A549 (cell line): ENCODE measurements at regions not wholly inside any gene's neighbourhood (a gene's known extent, or its start where the extent isn't known, plus 50 kb on each side); places are given as distances from the start of the nearest gene placed in this dataset.

ENCODE experiments used
- ATAC-seq, 2 experiments: fragments of 200-7000 bp in 1 of 2; fragments of >200 bp in 1 of 2; cut with Nextera tagmentation in 1 of 2; cut with Tn5 transposase in 1 of 2; 3 replicates each; pipeline versions ENCODE4 v1.8.0 to v1.9.1; 2018 to 2020; ENCODE audit warnings: mild to moderate bottlenecking in 1 of 2, moderate library complexity in 1 of 2
- CTCF ChIA-PET: fragments of 300-600 bp; sonication (Branson Sonifier 250); formaldehyde crosslinking; extraction: SDS; loops from one replicate; lab custom pipeline; 2021; ENCODE audit warnings: antibody characterized with exemption, inconsistent platforms; lab: Yijun Ruan, JAX
- POLR2A ChIA-PET: fragments of 350-600 bp; formaldehyde crosslinking; extraction: SDS; loops from one replicate; lab custom pipeline; 2021; ENCODE audit warnings: antibody characterized with exemption, inconsistent platforms; lab: Yijun Ruan, JAX
- DNase-seq, 2 experiments: peaks; one replicate each; pipeline versions ENCODE4 v3.0.0 to v3.0.0-alpha.2; 2011 to 2016; ENCODE audit warnings: low read depth in 1 of 2, low spot score in 1 of 2
- FAIRE-seq: peaks from 2 replicates; lab custom pipeline; 2011; peaks lifted over from hg19 to GRCh38; lab: Jason Lieb, UNC
- H3K27ac ChIP-seq, 2 experiments: fragments of >200 bp; sonication (Bioruptor Twin); formaldehyde crosslinking; 3 replicates each; pipeline ENCODE4 v1.5.1; 2016 to 2017
- H3K4me1 ChIP-seq: fragments of >200 bp; sonication (Bioruptor Twin); formaldehyde crosslinking; 3 replicates; pipeline ENCODE4 v1.6.1; 2016
- H3K4me2 ChIP-seq: fragments of >200 bp; sonication (Bioruptor Twin); formaldehyde crosslinking; 3 replicates; pipeline ENCODE4 v1.6.1; 2016
- H3K4me3 ChIP-seq: fragments of >200 bp; sonication (Bioruptor Twin); formaldehyde crosslinking; 3 replicates; pipeline ENCODE4 v1.5.1; 2016
- H3K9me3 ChIP-seq: fragments of >200 bp; sonication (Bioruptor Twin); formaldehyde crosslinking; 3 replicates; pipeline ENCODE4 v1.6.1; 2016
- CBX2 ChIP-seq: fragments of 200-600 bp; sonication (generic); IDR thresholded peaks from 2 replicates; pipeline ENCODE4 v1.6.1; 2016; ENCODE audit warnings: low read depth, mild to moderate bottlenecking, borderline replicate concordance
- CBX8 ChIP-seq: fragments of 200-600 bp; sonication (generic); IDR thresholded peaks from 2 replicates; pipeline ENCODE4 v1.6.1; 2016
- CEBPB ChIP-seq, 2 experiments: fragments of >200 bp in 1 of 2; sonication (Bioruptor Twin) in 1 of 2; formaldehyde crosslinking in 1 of 2; IDR thresholded peaks; 2 replicates each; pipeline ENCODE4 v1.6.1; 2012 to 2016
- CHD4 ChIP-seq: fragments of 200-600 bp; sonication (generic); IDR thresholded peaks from 2 replicates; pipeline ENCODE4 v1.6.1; 2016; ENCODE audit warnings: antibody characterized with exemption, mild to moderate bottlenecking, borderline replicate concordance
- EHMT2 ChIP-seq: fragments of 200-600 bp; sonication (generic); IDR thresholded peaks from 2 replicates; pipeline ENCODE4 v1.6.1; 2016; ENCODE audit warnings: antibody characterized with exemption, low read depth, mild to moderate bottlenecking, moderate library complexity
- HDAC2 ChIP-seq: fragments of 200-600 bp; sonication (generic); IDR thresholded peaks from 2 replicates; pipeline ENCODE4 v1.6.1; 2016
- HEYL ChIP-seq: fragments of 250-450 bp; sonication (Bioruptor Pico); IDR thresholded peaks from 2 replicates; pipeline ENCODE4 v1.8.0; 2021; ENCODE audit warnings: mild to moderate bottlenecking, moderate library complexity
- KDM1A ChIP-seq: fragments of 200-600 bp; sonication (generic); IDR thresholded peaks from 2 replicates; pipeline ENCODE4 v1.6.1; 2016; ENCODE audit warnings: low read depth, mild to moderate bottlenecking
- MAFK ChIP-seq: fragments of 450-650 bp; IDR thresholded peaks from 2 replicates; pipeline ENCODE4 v1.6.1; 2014; ENCODE audit not compliant: partially characterized antibody
- NPAS2 ChIP-seq: fragments of 250-450 bp; sonication (Bioruptor Pico); IDR thresholded peaks from 2 replicates; pipeline ENCODE4 v1.8.0; 2022; ENCODE audit warnings: mild to moderate bottlenecking, moderate library complexity, borderline replicate concordance
- POLR2AphosphoS2 ChIP-seq: conservative IDR thresholded peaks from 2 replicates; pipeline ENCODE4 v1.6.1; 2012; ENCODE audit warnings: low read length, improper control_type of control experiment, inconsistent platforms
- RNF2 ChIP-seq: fragments of 200-600 bp; sonication (generic); IDR thresholded peaks from 2 replicates; pipeline ENCODE4 v1.6.1; 2016; ENCODE audit warnings: low read depth, mild to moderate bottlenecking, antibody characterized with exemption, moderate library complexity, borderline replicate concordance
- SREBF2 ChIP-seq: fragments of 450-650 bp; IDR thresholded peaks from 2 replicates; pipeline ENCODE4 v1.6.1; 2014; ENCODE audit warnings: mild to moderate bottlenecking, moderate library complexity
- TFCP2L1 ChIP-seq: fragments of 250-450 bp; sonication (Bioruptor Pico); IDR thresholded peaks from 2 replicates; pipeline ENCODE4 v1.5.0; 2021; ENCODE audit warnings: mild to moderate bottlenecking
- ZFP36 ChIP-seq: fragments of 450-650 bp; IDR thresholded peaks from 2 replicates; pipeline ENCODE4 v1.6.1; 2014; ENCODE audit warnings: borderline replicate concordance; ENCODE audit not compliant: partially characterized antibody
- WGBS: methylation state at CpG from one replicate; pipeline ENCODE4 v1.1.6; 2017; ENCODE audit errors: missing lambda C conversion rate; 5-methylcytosine and 5-hydroxymethylcytosine counted together
- TF ChIP-seq, protein P1 (sequence below): fragments of >200 bp; sonication (Bioruptor Twin); formaldehyde crosslinking; IDR thresholded peaks from 3 replicates; pipeline ENCODE4 v1.6.1; 2016
- TF ChIP-seq, protein P2 (sequence below): fragments of 250-450 bp; sonication (Bioruptor Pico); IDR thresholded peaks from 2 replicates; pipeline ENCODE4 v1.5.0; 2020; ENCODE audit warnings: low read depth, mild to moderate bottlenecking, moderate library complexity
- TF ChIP-seq, protein P3 (sequence below): fragments of 450-650 bp; IDR thresholded peaks from 2 replicates; pipeline ENCODE4 v1.6.1; 2014; ENCODE audit warnings: antibody characterized with exemption
- TF ChIP-seq, protein P4 (sequence below): IDR thresholded peaks from 2 replicates; pipeline ENCODE4 v1.6.1; 2012; ENCODE audit warnings: low read depth, borderline replicate concordance
- TF ChIP-seq, protein P5 (sequence below): fragments of 250-450 bp; sonication (Bioruptor Pico); IDR thresholded peaks from 2 replicates; pipeline ENCODE4 v1.5.0; 2021; ENCODE audit warnings: mild to moderate bottlenecking, moderate library complexity, borderline replicate concordance
- TF ChIP-seq, protein P6 (sequence below): fragments of 200-600 bp; sonication (generic); IDR thresholded peaks from 2 replicates; pipeline ENCODE4 v1.6.1; 2016; ENCODE audit warnings: antibody characterized with exemption, mild to moderate bottlenecking, moderate library complexity

DNA sequence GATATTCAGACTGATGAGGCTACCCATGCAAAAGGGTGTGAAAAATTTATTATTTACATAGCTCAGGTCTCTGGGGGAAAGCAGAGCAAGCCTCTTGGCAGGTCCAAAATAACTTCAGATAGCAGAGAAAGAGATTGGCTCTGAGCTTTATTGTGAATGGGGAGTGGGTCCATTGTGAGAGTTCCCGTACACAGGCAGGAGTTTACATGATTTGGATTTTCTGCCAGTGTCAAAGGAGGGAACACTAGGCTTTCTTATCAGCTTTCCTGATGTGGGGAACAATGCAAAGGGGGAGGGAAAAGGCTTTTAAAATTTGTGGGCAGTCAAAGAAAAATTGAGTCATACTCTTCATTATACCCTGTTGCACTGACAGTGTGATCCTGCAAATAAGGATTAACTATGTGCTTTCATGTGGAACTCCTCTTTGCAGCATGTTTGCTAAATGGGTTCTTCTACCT lies 615.0 kb upstream of the RIOK2 start:
- FAIRE-seq (no peak), ATAC-seq (no peak), DNase-seq (no peak)
- TF ChIP-seq HDAC2: no peak
- TF ChIP-seq TFCP2L1 (CRISPR knock-in tag): no peak
- TF ChIP-seq, protein P1, sequence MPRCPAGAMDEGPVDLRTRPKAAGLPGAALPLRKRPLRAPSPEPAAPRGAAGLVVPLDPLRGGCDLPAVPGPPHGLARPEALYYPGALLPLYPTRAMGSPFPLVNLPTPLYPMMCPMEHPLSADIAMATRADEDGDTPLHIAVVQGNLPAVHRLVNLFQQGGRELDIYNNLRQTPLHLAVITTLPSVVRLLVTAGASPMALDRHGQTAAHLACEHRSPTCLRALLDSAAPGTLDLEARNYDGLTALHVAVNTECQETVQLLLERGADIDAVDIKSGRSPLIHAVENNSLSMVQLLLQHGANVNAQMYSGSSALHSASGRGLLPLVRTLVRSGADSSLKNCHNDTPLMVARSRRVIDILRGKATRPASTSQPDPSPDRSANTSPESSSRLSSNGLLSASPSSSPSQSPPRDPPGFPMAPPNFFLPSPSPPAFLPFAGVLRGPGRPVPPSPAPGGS: no peak
- no peak for TF ChIP-seq RNF2
- TF ChIP-seq EHMT2: no peak
- TF ChIP-seq HEYL: no peak
- ChIA-PET POLR2A (no interaction called here), CTCF (no interaction called here)
- Histone ChIP-seq H3K9me3 (no peaks in the 10 kb centered on the region), H3K27ac (no peak overlapping the region), H3K4me1 (no peaks in the 10 kb centered on the region), H3K4me3 (no peak overlapping the region), H3K4me2 (no peak overlapping the region)
- WGBS: 0% methylated on average over 1 of the region's 1 CpG

DNA sequence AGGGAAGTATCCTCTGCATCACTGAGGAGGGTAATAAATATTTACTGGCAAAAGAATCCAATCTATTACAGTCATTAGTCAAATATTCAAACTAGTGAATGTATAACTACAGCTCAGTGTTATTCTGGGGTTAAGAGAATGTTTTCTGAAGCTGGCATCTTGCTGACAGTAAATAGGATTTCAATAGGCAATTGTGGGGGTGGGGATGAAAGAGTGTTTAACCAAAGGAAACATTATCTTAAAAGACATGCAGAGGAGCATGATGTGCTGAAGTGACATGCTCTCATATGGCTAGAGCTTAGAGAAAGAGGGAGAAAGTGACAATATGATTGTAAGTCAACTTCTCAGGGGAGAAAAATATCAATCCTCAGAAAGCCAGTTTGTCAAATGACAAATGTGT lies 618.4 kb upstream of the RIOK2 start:
- no peaks in the 10 kb centered on the region for H3K4me1 ChIP-seq
- H3K27ac ChIP-seq: no peak overlapping the region
- no peak overlapping the region for H3K4me3 ChIP-seq
- H3K9me3 ChIP-seq: no peaks in the 10 kb centered on the region
- ATAC-seq (no peak), DNase-seq (no peak), FAIRE-seq (no peak)
- CTCF ChIA-PET: no interaction called here
- no peak overlapping the region for H3K4me2 ChIP-seq
- POLR2A ChIA-PET: no interaction called here
- TF ChIP-seq, protein P2, sequence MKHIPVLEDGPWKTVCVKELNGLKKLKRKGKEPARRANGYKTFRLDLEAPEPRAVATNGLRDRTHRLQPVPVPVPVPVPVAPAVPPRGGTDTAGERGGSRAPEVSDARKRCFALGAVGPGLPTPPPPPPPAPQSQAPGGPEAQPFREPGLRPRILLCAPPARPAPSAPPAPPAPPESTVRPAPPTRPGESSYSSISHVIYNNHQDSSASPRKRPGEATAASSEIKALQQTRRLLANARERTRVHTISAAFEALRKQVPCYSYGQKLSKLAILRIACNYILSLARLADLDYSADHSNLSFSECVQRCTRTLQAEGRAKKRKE (CRISPR knock-in tag): no peak
- TF ChIP-seq CBX8 (no peak), SREBF2 (no peak), HEYL (no peak), KDM1A (no peak), HDAC2 (no peak), ZFP36 (no peak), MAFK (no peak), CBX2 (no peak)
- TF ChIP-seq, protein P3, sequence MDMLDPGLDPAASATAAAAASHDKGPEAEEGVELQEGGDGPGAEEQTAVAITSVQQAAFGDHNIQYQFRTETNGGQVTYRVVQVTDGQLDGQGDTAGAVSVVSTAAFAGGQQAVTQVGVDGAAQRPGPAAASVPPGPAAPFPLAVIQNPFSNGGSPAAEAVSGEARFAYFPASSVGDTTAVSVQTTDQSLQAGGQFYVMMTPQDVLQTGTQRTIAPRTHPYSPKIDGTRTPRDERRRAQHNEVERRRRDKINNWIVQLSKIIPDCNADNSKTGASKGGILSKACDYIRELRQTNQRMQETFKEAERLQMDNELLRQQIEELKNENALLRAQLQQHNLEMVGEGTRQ: no peak

DNA sequence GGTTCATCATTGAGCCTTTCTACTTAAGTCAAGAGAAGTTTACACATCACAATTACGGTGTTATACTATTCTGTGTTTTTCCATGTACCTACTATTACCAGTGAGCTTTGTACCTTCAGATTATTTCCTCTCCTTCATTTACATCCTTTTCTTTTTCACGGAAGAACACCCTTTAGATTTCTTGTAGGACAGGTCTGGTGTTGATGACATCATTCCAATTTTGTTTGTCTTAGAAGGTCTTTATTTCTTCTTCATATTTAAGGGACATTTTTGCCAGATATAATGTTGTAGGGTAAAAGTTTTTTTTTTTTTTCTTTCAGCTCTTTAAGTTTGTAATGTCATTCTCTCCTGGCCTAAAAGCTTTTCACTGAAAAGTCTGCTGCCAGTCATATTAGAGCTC lies 637.1 kb upstream of the RIOK2 start:
- no peak overlapping the region for H3K4me2 ChIP-seq
- no peak for TF ChIP-seq NPAS2 (CRISPR knock-in tag)
- TF ChIP-seq, all 56 proteins: peak for 0
- 1% methylated on average over 2 of the region's 2 CpGs for WGBS
- Histone ChIP-seq H3K27ac (no peak overlapping the region), H3K4me1 (no peaks in the 10 kb centered on the region), H3K4me3 (no peak overlapping the region), H3K9me3 (no peaks in the 10 kb centered on the region)
- POLR2A ChIA-PET: no interaction called here
- CTCF ChIA-PET: no interaction called here
- DNase-seq: no peak
- FAIRE-seq: no peak
- no peak for ATAC-seq

DNA sequence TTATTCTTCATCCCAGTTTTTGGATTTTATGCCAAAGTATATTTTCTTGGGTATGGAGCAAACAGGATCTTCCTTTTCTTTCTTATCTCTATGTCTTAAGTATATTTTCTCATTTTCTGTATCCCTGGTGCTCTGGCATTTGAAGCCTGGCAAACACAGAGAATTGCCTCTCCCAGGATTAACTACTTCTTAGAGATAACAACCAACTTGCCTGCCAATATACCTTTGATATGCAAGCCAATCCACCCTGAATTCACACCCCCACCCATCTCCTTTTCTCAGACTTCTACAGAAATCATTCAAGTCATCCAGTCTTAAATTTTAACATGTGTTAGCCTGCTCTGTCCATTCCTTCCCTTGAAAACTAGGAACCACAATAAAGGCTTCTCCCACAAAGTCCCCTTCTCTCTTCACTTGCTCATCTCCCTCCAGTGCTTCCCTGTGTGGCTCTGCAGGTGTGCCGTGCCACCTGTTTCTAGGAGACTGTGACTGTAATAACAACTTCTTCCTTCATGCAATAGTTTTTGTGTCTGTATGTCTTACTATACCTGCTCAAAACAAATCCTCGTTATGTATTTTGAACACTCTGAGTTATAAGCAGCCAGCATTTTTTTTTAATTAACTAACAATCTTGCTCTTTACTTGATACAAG lies 649.7 kb upstream of the RIOK2 start:
- FAIRE-seq (no peak), DNase-seq (no peak), ATAC-seq (no peak)
- Histone ChIP-seq H3K4me1 (no peaks in the 10 kb centered on the region), H3K27ac (no peak overlapping the region), H3K4me2 (no peak overlapping the region), H3K4me3 (no peak overlapping the region), H3K9me3 (no peaks in the 10 kb centered on the region)
- ChIA-PET CTCF (no interaction called here), POLR2A (no interaction called here)
- 24% methylated on average over 2 of the region's 2 CpGs for WGBS
- no peak for TF ChIP-seq MAFK
- TF ChIP-seq, protein P4, sequence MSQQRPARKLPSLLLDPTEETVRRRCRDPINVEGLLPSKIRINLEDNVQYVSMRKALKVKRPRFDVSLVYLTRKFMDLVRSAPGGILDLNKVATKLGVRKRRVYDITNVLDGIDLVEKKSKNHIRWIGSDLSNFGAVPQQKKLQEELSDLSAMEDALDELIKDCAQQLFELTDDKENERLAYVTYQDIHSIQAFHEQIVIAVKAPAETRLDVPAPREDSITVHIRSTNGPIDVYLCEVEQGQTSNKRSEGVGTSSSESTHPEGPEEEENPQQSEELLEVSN: no peak
- no peak for TF ChIP-seq HEYL
- TF ChIP-seq CEBPB (IDR thresholded peaks at IDR 0.05): no peak
- TF ChIP-seq CHD4: no peak
- TF ChIP-seq POLR2AphosphoS2: no peak
- no peak for TF ChIP-seq HDAC2
- TF ChIP-seq, protein P5, sequence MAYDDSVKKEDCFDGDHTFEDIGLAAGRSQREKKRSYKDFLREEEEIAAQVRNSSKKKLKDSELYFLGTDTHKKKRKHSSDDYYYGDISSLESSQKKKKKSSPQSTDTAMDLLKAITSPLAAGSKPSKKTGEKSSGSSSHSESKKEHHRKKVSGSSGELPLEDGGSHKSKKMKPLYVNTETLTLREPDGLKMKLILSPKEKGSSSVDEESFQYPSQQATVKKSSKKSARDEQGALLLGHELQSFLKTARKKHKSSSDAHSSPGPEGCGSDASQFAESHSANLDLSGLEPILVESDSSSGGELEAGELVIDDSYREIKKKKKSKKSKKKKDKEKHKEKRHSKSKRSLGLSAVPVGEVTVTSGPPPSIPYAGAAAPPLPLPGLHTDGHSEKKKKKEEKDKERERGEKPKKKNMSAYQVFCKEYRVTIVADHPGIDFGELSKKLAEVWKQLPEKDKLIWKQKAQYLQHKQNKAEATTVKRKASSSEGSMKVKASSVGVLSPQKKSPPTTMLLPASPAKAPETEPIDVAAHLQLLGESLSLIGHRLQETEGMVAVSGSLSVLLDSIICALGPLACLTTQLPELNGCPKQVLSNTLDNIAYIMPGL: no peak
- TF ChIP-seq, protein P6, sequence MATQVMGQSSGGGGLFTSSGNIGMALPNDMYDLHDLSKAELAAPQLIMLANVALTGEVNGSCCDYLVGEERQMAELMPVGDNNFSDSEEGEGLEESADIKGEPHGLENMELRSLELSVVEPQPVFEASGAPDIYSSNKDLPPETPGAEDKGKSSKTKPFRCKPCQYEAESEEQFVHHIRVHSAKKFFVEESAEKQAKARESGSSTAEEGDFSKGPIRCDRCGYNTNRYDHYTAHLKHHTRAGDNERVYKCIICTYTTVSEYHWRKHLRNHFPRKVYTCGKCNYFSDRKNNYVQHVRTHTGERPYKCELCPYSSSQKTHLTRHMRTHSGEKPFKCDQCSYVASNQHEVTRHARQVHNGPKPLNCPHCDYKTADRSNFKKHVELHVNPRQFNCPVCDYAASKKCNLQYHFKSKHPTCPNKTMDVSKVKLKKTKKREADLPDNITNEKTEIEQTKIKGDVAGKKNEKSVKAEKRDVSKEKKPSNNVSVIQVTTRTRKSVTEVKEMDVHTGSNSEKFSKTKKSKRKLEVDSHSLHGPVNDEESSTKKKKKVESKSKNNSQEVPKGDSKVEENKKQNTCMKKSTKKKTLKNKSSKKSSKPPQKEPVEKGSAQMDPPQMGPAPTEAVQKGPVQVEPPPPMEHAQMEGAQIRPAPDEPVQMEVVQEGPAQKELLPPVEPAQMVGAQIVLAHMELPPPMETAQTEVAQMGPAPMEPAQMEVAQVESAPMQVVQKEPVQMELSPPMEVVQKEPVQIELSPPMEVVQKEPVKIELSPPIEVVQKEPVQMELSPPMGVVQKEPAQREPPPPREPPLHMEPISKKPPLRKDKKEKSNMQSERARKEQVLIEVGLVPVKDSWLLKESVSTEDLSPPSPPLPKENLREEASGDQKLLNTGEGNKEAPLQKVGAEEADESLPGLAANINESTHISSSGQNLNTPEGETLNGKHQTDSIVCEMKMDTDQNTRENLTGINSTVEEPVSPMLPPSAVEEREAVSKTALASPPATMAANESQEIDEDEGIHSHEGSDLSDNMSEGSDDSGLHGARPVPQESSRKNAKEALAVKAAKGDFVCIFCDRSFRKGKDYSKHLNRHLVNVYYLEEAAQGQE: no peak
